HG02840 (cell line): ENCODE measurements at regions not wholly inside any gene's neighbourhood (a gene's known extent, or its start where the extent isn't known, plus 50 kb on each side); places are given as distances from the start of the nearest gene placed in this dataset.

Experiments
- ATAC-seq: cut with Tn5 transposase; IDR thresholded peaks from one replicate; pipeline ENCODE4 v1.9.1; 2021; ENCODE audit warnings: mild to moderate bottlenecking, moderate library complexity, moderate number of reproducible peaks; ENCODE audit not compliant: unreplicated experiment, low FRiP score

DNA sequence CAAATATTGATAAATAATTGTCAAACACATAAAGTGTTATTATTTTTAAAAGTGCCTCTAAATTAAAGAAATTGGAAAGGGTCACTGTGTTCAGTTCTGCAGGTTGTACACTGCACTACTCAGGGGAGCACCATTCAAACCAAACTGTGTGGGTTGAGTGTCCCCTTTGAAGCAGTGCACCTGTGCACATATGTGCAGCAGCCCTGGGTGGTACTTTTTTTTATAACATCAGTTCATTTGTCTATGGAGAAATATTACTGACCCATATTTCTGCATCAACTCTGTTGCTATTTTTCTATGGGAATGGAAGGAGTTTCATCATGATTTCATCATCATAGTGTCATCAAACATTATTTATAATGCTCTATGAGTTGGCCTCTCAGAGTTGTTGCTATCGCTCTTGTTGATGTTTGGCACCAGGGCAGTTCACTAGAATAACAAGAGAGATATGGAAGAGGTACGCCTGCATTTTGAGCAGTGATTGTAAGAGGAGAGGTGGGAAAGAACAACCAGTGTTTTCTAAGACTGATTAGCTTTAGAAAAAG lies 457.6 kb downstream of the TFAP2A start:
- no peak for ATAC-seq

DNA sequence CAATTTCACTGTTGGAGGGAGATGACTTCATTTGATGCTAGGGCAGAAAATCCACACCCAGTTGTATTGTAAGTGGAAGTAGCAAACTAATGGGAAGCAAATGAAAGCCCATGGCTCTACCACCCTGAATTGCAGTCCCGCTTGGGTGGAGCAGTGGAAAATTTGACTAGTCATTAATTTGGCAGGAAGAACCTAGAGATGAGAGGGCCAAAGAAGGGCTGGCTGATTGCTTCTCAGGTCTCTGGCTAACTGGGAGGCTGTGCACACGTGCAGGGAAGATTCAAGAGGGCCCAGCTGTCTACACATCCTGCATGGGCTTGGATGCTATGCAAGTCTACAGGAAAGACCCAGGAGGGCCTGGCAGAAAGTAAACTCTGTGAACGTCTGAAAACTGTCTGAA lies 466.2 kb downstream of the TFAP2A start:
- ATAC-seq, result no peak

DNA sequence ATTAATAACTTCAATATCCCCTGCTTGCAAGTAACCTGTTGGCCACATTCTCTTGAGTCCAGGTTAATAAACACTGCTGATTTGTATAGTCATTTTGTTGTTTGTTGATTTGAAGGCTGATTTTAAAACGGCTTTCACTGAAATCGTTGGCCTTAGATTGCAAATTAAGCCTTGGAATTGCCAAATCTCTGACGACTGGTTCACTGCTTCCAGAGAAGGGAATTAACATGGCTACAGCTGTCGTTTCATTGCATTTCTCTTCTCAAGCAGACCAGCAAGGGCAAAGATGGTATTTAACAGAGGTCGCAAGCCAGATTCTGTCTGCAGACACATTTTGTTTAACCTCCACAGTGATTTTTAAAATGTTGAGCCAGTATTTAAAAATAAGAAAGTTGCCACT lies 470.9 kb downstream of the TFAP2A start:
- ATAC-seq, result no peak

DNA sequence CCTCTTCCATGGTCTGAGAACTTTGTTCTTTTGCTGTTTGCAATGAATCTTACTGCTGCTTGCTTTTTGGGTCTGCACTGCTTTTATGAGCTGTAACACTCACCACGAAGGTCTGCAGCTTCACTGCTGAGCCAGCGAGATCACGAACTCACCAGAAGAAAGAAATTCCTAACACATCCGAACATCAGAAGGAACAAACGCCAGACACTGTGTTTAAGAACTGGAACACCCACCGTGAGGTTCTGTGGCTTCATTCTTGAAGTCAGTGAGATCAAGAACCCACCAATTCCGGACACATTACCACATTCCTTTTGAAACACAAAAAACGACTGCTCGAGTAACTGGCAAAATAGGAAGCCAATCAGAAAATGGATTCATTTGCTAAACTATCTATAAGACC lies 471.8 kb downstream of the TFAP2A start:
- no peak for ATAC-seq

DNA sequence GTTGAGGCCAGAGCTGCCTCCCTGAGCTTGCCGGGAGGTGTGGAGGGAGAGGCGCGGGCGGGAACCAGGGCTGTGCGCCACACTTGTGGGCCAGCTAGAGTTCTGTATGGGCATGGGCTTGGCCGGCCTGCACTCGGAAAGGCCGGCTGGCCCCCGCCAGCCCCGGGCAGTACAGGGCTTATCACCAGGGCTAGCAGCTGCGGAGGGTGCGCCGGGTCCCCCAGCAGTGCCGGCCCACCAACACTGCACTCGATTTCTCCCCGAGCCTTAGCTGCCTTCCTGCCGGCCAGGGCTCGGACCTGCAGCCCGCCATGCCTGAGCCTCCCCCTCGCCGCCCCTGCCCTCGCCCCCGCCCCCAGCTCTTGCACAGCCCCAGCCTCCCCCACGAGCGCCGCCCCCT lies 472.7 kb downstream of the TFAP2A start:
- ATAC-seq, result no peak

DNA sequence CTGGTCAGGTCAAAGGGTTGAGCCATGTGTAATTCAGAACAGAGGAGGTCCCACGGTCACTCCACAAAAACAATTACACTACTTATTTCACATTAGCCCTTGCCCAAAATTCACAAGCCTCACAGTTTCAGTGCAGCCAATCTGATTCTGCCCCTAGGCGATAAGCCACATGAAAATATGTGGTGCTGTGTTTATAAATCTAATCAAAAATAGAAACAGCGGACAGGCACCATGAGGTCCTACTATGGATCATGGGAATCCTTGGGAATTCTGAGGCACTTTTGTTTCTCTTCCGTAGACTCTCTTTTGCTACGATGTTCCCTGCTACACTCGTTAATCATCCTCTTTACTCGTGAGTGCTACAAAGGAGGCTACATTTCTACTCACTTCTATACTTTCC lies 476.1 kb downstream of the TFAP2A start:
- ATAC-seq, result no peak

DNA sequence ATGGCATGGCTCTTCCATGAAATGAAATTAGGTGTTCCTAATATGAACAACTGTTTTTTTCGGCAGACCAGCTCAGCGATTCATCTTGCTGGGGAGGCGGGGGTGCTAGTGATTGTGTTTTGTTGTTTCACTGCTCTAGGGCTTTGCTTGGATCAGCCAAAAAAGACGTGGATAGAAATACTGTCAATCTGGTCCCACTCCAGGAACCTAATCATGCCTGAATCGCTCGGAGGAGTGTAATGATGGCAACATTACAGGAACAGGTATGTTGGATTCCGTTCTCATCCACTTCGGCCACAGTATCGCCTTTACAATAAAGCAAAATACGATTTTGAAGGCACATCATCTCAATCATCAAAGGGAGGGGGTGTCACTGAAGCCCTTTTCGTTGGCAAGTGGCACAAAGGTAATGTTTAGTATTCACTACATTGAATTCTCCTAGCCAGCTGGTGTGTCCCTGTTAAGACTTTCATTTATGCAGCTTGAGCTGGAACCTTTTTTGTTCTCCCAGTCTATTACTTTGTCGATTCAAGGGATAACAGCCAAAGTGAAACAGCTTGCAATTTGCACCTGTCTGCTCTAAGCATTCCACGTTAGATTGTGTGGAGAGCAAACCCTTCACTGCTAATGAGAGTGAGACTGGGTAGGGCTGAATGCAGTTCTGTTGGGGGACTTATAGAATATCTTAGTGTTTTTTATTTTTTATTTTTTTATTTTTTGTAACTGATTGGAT lies 477.7 kb downstream of the TFAP2A start:
- no peak for ATAC-seq

DNA sequence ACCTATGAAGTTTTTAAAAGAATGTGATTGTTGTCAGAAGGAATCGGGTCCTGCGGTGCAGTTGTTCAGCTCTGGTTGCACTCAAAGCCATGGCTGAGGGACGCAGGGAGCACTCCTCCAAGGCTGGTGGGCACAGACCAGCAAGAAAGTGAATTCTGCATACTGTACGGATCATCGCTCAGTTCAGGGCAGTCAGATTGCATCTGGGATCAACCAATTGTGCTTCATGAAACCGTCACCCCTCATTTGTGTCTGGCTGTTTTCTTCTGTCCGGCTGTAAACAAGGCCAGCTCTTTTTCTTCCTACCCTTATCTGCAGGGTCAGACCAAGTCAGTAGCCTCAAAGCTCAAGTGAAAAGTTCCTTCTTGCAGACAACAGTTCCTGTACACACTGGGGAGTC lies 478.3 kb downstream of the TFAP2A start:
- ATAC-seq, result no peak

DNA sequence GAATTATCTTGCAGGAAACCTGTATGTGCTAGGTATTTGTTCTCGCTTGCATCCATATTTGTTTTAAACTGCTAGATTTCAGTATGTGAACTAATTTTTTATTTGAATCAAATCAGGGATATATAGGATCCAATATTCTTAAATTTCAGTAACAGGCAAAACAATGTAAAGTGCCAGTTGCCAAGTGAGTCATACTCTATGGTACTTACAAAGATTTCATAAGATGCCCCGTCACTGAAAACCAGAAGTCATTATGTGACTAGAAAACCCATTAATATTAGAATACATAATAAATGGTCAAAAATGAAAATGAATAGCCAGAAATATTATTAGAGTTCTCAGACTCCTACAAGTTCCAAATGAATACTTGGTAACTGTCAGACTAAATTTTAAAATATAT lies 481.2 kb downstream of the TFAP2A start:
- no peak for ATAC-seq

DNA sequence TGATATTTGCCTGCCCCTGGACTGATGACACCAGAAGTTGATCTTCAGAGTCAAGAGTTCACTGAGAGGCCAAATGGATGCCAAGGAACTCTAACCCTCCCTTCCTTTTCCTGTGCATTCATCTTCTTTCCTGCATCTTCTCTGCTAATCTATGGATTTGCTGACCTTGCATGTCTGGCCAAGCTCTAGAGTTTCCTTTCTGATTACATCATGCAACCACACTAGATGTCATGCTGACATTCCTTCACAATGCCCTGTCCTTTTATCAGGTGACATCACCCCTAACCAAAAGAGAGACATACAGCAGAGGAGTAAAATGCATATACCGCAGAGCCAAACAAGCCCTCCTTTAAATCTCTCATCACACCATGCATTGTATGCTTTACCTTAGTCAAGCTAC lies 487.6 kb downstream of the TFAP2A start:
- no peak for ATAC-seq

DNA sequence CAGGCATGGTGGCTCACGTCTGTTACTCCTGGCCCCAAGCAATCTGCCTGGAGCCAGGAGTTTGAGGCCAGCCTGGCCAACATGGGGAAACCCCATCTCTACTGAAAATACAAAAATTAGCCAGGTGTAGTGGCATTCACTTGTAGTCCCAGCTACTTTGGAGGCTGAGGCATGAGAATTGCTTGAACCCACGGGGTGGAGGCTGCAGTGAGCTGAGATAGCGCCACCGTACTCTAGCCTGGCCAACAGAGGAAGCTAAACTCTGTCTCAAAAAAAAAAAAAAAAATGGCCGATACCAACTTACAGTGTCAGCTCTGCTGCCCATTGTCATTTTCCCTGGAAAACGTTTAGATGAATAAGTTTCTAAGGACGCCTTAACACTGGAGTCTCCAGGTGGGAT lies 489.9 kb downstream of the TFAP2A start:
- ATAC-seq, result no peak

DNA sequence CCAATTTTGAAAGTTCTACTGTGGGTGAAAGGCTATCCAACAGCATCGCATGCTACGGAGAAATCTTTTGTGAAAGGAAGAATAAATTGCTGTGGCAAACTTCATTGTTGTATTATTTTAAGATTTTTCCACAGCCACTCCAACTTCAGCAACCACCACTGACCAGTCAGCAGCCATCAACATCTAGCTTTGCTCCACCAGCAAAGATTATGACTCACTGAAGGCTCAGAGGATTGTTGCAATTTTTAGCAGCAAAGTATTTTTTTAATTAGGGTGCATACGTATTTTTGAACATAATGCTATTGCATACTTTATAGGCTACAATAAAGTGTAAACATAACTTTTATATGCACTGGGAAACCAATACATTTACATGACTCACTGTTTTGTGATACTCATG lies 493.5 kb downstream of the TFAP2A start:
- ATAC-seq, result no peak

DNA sequence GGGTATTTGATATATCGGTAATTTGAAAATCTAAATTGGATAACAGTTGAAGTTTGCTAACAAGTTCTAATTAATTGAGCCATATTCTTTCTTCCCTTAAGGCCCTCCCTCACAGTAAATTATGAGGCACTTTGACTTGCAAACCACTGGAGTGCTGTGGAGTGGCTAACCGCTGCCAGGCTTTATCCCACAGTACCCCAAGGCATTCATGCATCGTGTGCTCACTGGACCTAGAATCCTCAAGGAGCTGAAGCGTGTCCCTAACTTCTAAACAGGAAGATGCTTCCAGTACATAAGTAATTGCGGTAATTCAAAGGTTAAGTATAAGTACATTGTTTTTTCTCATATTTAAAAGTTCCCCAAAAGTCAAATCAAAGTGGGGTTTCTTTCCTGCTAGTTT lies 499.9 kb downstream of the TFAP2A start:
- ATAC-seq, result no peak

DNA sequence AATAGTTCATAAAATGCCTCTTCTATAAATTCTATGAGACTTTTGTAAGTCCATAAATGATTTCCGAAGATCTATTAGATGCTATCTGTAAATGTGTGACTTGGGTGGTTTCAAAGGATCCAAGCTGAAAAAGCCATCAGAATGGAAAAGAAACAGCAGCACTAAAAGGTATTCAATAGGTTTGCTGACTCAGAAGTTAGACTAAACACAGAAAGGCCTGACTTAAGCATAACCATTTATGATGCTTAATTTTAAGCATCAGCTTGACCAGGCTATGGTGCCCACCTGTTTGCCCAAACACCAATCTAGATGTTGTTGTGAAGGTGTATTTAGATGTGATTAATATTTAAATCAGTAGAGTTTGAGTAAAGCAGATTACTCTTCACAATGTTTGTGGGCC lies 513.5 kb downstream of the TFAP2A start:
- no peak for ATAC-seq

DNA sequence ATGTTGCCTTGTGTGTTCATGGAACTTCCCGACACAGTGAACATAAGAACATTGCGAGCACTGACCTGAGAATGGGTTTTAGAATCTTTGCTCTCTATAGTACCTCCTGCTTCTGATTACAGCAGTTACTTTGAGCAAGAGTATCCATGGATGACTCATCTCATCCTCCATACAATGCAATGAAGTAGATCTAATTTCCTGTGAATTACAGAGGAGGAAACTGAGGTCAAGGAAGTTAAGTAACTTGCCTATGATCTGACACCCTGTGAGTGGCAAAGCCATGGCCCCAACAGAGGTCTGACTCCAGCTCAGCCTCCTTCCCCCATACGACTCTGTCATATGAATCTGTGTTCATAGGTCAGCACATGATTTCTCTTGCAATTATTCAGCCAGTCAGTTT lies 518.1 kb downstream of the TFAP2A start:
- ATAC-seq, result no peak

DNA sequence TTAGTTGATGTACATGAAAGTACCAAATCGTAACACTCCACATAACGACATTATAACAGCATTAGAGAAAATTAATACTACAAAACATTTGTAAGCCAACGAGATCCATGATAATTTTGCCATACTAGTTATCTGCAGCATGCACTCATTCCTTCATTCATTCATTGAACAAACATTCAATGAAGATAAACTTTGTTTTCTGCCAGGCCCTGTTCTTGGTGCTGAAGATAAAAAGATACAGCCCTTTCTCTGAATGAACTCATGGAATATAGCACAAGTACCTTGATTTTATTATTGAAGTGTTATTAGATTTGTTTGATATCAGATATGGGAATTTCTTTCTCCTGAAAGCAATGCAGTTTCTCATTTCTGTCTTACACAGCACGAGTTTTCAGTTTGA lies 524.0 kb downstream of the TFAP2A start:
- ATAC-seq, result no peak

DNA sequence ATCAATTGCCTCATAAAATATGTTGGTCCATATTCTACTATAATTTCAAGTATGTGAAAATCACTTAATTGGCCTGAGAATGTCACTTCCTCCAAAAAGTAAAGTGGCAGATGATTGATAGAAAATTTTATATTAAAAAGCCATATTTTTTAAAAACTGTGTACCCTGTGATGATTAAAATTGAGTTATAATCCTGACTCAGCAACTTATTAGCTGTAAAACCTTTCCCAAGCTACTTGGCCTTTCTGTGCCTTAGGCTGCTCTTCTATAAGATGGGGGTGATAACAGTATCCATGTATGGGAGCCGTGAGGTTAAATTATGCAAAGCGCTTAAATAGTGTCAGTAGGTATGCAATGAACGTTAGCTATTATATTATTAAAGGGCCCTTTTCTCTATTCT lies 524.4 kb downstream of the TFAP2A start:
- no peak for ATAC-seq

DNA sequence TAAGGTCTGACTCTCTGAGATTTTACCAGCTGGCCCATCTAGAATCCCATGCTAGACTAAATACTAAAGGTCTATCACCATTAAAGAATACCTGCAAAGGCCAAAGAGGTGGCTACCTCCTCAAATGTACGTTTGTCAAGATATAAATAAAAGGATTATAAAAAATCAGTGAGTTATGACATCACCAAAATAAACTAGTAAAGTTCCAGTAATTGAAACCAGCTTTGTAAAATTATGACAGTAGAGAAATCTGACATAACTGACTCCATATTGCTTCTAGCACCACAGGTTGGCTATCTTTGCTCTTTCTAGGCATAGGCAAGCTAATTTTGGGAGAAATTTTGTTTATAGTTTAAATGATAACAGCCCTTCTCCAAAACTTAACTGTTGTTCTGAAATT lies 536.3 kb downstream of the TFAP2A start:
- ATAC-seq, result no peak

DNA sequence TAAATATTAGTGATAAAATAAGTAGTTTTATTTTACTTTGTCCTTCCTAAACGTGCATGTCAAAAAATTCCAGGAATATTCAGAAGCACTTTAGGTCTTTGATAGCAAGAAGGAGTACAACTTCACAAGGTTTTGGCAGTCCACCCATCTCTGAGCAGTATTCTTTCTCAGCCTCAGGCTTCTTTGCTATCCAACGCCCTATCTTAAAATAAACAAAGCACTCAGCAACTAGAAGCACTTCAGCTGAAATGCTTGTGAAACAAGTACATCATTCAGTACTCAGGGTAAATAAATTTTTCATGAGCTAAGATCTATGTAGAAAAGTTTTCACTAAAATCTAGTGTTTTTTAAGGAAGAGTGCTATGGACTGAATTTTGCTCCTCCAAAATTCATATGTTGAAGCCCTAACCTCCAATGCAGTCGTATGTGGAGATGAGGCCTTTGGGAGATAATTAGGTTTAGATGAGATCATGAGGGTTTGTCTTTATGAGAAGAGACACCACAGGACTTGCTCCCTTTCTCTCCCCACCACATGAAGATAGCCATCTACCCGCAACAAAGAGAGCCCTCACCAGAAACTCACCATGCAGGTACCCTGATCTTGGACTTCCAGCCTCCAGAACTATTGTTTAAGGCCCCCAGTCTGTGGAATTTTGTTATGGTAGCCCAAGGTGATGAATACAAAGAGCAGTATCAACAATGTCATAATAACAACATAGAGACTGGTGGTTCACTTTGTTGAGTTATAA lies 539.1 kb downstream of the TFAP2A start:
- no peak for ATAC-seq

DNA sequence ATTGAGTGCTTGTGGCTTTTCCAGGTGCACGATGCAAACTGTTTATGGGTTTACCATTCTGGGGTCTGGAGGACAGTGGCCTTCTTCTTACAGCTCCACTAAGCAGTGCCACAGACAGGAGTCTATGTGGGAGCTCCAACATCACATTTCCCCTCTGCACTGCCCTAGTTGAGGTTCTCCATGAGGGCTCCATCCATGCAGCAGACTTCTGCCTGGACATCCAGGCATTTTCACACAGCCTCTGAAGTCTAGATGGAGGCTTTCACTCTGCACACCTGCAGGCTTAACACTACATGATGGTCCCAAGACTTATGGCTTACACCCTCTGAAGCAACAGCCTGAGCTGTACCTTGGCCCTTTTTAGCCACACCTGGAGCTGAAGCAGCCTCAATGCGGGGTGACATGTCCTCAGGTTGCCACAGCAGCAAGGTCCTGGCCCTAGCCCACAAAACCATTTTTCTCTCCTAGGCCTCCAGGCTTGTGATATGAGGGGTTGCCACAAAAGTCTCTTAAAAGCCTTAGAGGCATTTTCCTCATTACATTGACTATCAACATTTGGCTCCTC lies 552.2 kb downstream of the TFAP2A start:
- ATAC-seq, result no peak

DNA sequence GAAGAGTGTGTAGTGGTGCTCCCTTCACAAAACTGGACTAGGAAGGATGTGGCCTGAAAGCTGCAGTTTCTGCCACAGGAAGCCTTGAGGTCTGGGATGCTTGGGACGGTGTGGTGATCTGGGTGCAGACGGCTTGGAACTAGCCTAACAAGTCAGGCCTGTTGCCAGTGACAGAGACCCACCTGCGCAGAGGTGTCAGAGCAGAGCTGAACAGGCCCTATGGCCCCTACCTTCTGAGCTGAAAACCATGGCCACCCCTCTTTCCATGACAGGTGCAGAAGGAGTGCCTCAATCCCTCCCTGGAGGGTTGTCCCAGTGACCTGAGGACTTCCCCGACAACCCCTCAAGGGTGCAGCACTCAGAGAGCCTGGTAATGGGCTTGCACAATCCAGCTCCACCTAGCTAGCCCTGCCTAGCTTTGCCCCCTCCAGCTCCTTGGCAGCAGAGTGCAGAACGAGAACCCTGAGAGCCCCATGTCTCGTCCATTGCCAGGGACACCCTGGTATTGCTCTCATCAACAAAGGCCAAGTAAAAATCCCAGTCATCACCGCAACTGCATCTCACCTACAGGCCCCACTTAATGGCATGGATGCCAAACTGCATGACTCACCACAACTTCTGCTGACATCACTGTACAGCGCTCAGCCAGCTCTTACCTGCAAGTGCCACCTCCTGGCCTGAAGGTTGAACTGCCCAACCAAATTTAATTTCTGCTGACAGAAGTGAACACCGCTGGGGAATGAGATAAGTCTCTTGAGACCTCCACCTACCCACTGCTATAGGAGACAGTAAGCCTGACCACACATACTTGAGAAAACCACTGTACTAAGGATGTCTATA lies 563.1 kb downstream of the TFAP2A start:
- ATAC-seq, result no peak
